B cell (primary cell): ENCODE measurements at regions not wholly inside any gene's neighbourhood (a gene's known extent, or its start where the extent isn't known, plus 50 kb on each side); places are given as distances from the start of the nearest gene placed in this dataset.

ENCODE experiments used
- EZH2 ChIP-seq: IDR thresholded peaks from 2 replicates; pipeline ENCODE4 v1.6.1; 2012; ENCODE audit warnings: borderline replicate concordance, low read depth, mild to moderate bottlenecking, moderate library complexity, low read length; ENCODE audit not compliant: insufficient read depth, poor library complexity, severe bottlenecking
- TF ChIP-seq, protein P1 (sequence below): fragments of 200-600 bp; IDR thresholded peaks from one replicate; pipeline ENCODE4 v1.8.0; 2022; ENCODE audit warnings: antibody characterized with exemption, mild to moderate bottlenecking

- TF ChIP-seq, protein P1, sequence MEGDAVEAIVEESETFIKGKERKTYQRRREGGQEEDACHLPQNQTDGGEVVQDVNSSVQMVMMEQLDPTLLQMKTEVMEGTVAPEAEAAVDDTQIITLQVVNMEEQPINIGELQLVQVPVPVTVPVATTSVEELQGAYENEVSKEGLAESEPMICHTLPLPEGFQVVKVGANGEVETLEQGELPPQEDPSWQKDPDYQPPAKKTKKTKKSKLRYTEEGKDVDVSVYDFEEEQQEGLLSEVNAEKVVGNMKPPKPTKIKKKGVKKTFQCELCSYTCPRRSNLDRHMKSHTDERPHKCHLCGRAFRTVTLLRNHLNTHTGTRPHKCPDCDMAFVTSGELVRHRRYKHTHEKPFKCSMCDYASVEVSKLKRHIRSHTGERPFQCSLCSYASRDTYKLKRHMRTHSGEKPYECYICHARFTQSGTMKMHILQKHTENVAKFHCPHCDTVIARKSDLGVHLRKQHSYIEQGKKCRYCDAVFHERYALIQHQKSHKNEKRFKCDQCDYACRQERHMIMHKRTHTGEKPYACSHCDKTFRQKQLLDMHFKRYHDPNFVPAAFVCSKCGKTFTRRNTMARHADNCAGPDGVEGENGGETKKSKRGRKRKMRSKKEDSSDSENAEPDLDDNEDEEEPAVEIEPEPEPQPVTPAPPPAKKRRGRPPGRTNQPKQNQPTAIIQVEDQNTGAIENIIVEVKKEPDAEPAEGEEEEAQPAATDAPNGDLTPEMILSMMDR = no peak
- no peak for TF ChIP-seq EZH2
These were observed 443.3 kb downstream of the BUD13 start for GRCh38 chr11:116329354-116330090.
